ENCODE measurements at regions not wholly inside any gene's neighbourhood (a gene's known extent, or its start where the extent isn't known, plus 50 kb on each side); places are given as distances from the start of the nearest gene placed in this dataset.

- TF ChIP-seq CTCF (IDR thresholded peaks at IDR 0.05) (no peak), POLR2AphosphoS5 (IDR thresholded peaks at IDR 0.05; ENCODE audit: insufficient read depth in 1 of 2, low read depth in 1 of 2) (no peak), POLR2A (IDR thresholded peaks at IDR 0.05) (no peak)
These were observed 302.1 kb downstream of the SMAD2 start for GRCh38 chr18:47628240-47628781.

Data from vagina (tissue), 2 donors.